H1 (cell line): ENCODE measurements at regions not wholly inside any gene's neighbourhood (a gene's known extent, or its start where the extent isn't known, plus 50 kb on each side); places are given as distances from the start of the nearest gene placed in this dataset.

Source experiments
- PHF8 ChIP-seq: fragments of 200-600 bp; sonication (generic); conservative IDR thresholded peaks from 2 replicates; pipeline ENCODE4 v1.7.1; 2012; ENCODE audit warnings: low read depth, mild to moderate bottlenecking, inconsistent platforms, low read length, moderate library complexity
- RFX5 ChIP-seq: IDR thresholded peaks from 2 replicates; pipeline ENCODE4 v1.6.1; 2011; ENCODE audit warnings: low read depth, low read length, improper control_type of control experiment, borderline replicate concordance

DNA sequence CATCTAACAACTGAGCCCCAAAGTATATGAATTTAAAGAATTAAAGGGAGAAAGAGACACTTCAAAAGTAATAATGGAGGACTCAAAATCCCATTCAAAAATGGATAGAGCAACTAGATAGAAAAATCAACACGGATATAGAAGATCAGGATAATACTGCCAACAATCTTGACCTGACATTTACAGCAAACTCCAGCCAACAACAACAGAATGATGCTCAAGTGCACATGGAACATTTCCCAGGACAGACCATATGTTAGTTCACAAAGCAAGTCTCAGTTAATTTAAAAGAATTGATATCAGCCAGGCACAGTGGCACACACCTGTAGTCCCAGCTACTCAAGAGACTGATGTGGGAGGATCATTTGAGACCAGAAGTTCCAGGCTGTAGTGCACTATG lies 72.0 kb upstream of the SMARCAD1 start:
- TF ChIP-seq PHF8 (no peak), RFX5 (no peak)
